IPS DF 19.7 (cell line): ENCODE measurements at regions not wholly inside any gene's neighbourhood (a gene's known extent, or its start where the extent isn't known, plus 50 kb on each side); places are given as distances from the start of the nearest gene placed in this dataset.
"Not testable (repeated sequence)": the region's sequence is repeated elsewhere in the genome, so short reads cannot be mapped to it uniquely, and the experiment has no call there.

Experiments
- DNase-seq: peaks from one replicate; pipeline ENCODE4 v3.0.0-alpha.2; 2013; ENCODE audit warnings: low read depth, low spot score

- DNase-seq, result no peak
Observed at GRCh38 chr20:60751826-60752225, 500.2 kb upstream of the CDH4 start.

- DNase-seq, result no peak
Observed at GRCh38 chr20:60752741-60753420, 499.2 kb upstream of the CDH4 start.

GRCh38 chr20:60754856-60755255 lies 497.2 kb upstream of the CDH4 start:
- DNase-seq, result no peak

GRCh38 chr20:60759651-60760050 lies 492.4 kb upstream of the CDH4 start:
- no peak for DNase-seq

GRCh38 chr20:60760256-60761000 lies 491.6 kb upstream of the CDH4 start:
- no peak for DNase-seq

- DNase-seq, result no peak
Observed at GRCh38 chr20:60761056-60761455, 491.0 kb upstream of the CDH4 start.

GRCh38 chr20:60762386-60762785 lies 489.7 kb upstream of the CDH4 start:
- DNase-seq, result no peak

GRCh38 chr20:60764328-60764727 lies 487.7 kb upstream of the CDH4 start:
- DNase-seq, result no peak

GRCh38 chr20:60764771-60765170 lies 487.3 kb upstream of the CDH4 start:
- DNase-seq, result no peak

- DNase-seq, result no peak
Observed at GRCh38 chr20:60765821-60766403, 486.1 kb upstream of the CDH4 start.

GRCh38 chr20:60768216-60768615 lies 483.8 kb upstream of the CDH4 start:
- DNase-seq, result no peak

GRCh38 chr20:60780388-60781025 lies 471.6 kb upstream of the CDH4 start:
- no peak for DNase-seq

GRCh38 chr20:60782959-60783625 lies 469.0 kb upstream of the CDH4 start:
- no peak for DNase-seq

- no peak for DNase-seq
Observed at GRCh38 chr20:60785301-60785700, 466.8 kb upstream of the CDH4 start.

GRCh38 chr20:60785785-60786184 lies 466.3 kb upstream of the CDH4 start:
- no peak for DNase-seq

- no peak for DNase-seq
Observed at GRCh38 chr20:60786686-60787217, 465.3 kb upstream of the CDH4 start.

- DNase-seq, result no peak
Observed at GRCh38 chr20:60787276-60787675, 464.8 kb upstream of the CDH4 start.

GRCh38 chr20:60788070-60788469 lies 464.0 kb upstream of the CDH4 start:
- DNase-seq, result no peak

- DNase-seq, result no peak
Observed at GRCh38 chr20:60789399-60789798, 462.7 kb upstream of the CDH4 start.

- DNase-seq, result not testable (repeated sequence)
Observed at GRCh38 chr20:60790339-60790738, 461.7 kb upstream of the CDH4 start.

GRCh38 chr20:60791823-60792222 lies 460.2 kb upstream of the CDH4 start:
- DNase-seq, result no peak

GRCh38 chr20:60792941-60793340 lies 459.1 kb upstream of the CDH4 start:
- no peak for DNase-seq
